ENCODE measurements at regions not wholly inside any gene's neighbourhood (a gene's known extent, or its start where the extent isn't known, plus 50 kb on each side); places are given as distances from the start of the nearest gene placed in this dataset.

DNA sequence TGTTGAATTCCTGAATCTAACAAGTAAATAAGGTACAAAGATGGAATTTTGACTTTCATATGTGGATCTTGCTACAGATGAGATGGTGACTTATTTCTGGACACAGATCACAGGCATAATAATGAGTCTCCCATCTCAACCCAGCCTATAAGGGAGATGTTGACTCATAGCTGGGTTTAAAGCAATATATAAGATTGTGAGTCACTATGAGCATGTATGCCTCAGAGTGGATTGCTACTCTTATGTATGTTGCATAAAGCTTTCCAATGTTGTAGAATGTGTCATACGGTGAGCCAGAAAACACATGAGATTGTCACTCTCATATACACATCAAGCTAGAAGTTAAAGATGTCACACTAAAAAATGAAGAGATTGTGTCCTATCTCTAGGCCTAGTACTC is 884.3 kb upstream of the TSPY4 start:
- no peak overlapping the region for H3K27ac Mint-ChIP-seq

DNA sequence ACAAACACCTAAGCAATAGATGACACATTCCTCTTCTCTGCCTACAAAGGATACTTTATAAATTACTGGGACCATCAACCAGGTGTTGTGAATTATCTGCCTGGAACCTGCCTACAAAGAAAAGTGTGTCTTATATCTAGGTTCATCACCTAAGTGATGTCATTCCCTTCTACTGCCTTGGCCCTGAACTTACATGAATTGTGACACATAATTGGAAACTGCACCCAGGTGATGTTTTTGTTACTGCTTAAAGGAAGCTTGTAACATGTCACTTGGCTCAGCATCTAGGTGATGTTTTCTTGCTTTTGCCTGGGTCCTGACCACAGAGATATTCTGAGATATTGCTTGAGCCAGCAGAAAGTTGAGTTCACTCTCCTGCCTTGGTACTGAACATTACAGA is 870.5 kb upstream of the TSPY4 start:
- CTCF ChIA-PET = no interaction called here
- H3K4me3 Mint-ChIP-seq = no peak overlapping the region
- POLR2A ChIA-PET = no interaction called here
- H3K27me3 Mint-ChIP-seq = no peaks in the 10 kb centered on the region
- no peak overlapping the region for H3K27ac Mint-ChIP-seq
- H3K9me3 Mint-ChIP-seq = no peaks in the 10 kb centered on the region
- no peak for DNase-seq
- H3K36me3 Mint-ChIP-seq (ENCODE audit: low read depth) = no peaks in the 10 kb centered on the region
- H3K4me1 Mint-ChIP-seq = no peaks in the 10 kb centered on the region

More for the DNA sequence above, 884.3 kb upstream of the TSPY4 start:
- Mint-ChIP-seq H3K36me3 (ENCODE audit: low read depth) (no peaks in the 10 kb centered on the region), H3K4me3 (no peak overlapping the region), H3K27me3 (no peaks in the 10 kb centered on the region), H3K9me3 (no peaks in the 10 kb centered on the region), H3K4me1 (no peaks in the 10 kb centered on the region)
- ChIA-PET POLR2A (no interaction called here), CTCF (no interaction called here)
- no peak for DNase-seq

DNA sequence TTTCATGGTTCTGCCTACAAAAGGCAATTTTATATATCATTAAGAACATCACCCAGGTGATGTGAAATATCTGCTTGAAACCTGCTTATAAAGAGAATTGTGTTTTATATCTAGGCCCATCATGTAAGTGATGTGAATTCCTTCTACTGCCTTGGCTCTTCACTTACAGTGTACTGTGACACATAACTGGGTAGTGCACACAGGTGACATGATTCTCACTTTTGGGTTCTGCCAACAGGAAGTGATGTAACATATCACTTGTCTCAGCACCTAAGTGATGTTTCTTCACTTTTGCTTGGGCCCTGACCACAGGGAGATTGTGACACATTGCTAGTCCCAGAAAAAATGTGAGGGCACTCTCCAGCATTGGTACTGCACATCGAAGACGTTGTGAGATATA is 867.0 kb upstream of the TSPY4 start:
- Mint-ChIP-seq H3K4me3 (no peak overlapping the region), H3K27ac (no peak overlapping the region), H3K4me1 (no peaks in the 10 kb centered on the region), H3K9me3 (no peaks in the 10 kb centered on the region), H3K36me3 (ENCODE audit: low read depth) (no peaks in the 10 kb centered on the region), H3K27me3 (no peaks in the 10 kb centered on the region)
- POLR2A ChIA-PET = no interaction called here
- no peak for DNase-seq
- CTCF ChIA-PET = no interaction called here

DNA sequence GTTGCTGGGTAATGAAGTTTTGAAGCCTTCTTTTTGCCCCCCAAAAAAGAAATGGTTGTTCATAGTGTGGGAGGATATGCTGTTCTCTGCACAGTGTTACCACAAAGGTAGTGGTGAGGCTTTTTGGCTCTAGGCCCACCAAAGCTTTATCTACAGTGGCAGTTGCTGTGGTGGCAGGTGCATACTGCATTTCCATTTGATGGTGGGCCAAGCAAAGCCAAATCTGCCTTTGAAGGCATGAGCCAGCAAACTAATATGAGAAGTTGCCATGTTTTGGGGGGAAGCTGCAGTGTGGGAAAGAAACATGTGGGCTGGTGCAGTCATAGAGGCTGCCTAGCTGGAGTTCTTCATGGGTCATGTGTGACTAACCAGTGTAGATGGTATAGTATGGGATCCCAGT is 858.1 kb upstream of the TSPY4 start:
- H3K4me3 Mint-ChIP-seq = no peak overlapping the region
- peaks cover 2% of the 10 kb centered on the region for H3K27me3 Mint-ChIP-seq
- H3K4me1 Mint-ChIP-seq = no peaks in the 10 kb centered on the region
- H3K9me3 Mint-ChIP-seq = no peaks in the 10 kb centered on the region
- no peak overlapping the region for H3K27ac Mint-ChIP-seq
- no peaks in the 10 kb centered on the region for H3K36me3 Mint-ChIP-seq (ENCODE audit: low read depth)
- CTCF ChIA-PET = no interaction called here
- POLR2A ChIA-PET = no interaction called here
- DNase-seq = no peak

DNA sequence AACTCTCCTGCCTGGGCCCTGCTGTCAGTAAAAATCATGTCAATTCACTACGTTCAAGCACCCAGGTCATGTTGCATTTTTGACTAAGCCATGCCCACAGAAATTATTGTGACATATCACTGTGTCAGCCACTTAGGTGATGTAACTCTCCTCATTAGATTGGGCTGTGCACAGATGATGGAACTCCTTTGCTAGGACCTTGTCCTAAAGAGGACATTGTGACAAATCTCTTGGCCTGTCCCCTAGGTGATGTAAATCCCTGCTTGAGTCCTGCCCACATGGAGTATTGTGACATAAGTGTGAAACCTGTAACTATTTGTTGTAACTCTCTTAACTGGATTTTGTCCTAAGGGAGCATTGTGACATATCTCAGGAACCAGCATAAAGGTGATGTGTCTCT is 848.3 kb upstream of the TSPY4 start:
- CTCF ChIA-PET = no interaction called here
- Mint-ChIP-seq H3K4me3 (no peak overlapping the region), H3K27ac (no peak overlapping the region)

DNA sequence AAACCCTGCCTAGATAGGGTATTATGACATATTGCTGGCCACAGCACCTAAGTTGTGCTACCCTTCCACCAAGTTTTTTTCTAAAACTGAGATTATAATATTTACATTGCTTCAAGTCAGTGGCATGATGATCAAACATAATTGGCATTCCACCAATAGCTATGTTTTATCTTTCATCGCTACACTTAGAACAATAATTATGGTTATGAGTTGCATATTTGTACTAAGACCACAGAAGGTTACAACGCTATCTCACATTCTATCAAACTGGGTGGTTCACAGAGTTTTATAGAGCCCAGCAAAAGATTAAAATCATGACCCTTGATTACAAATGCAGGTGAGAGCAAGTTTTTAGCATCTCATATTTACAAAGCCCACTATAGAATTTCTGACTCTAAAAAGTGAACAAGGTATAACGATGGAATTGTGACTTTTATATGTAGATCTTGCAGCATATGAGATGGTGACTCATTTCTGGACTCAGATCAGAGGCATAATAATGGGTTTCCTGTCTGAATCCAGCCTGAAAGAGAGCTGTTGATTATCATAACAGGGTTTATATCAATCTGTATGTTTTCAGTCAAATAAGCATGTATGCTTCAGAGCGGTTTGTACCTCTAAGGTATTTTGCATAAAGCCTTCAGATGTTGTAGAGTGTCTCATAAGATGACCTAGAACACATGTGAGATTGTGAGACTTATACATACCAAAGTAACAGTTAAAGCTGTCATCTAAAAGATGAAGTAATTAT is 847.2 kb upstream of the TSPY4 start:
- CTCF ChIA-PET = no interaction called here
- Mint-ChIP-seq H3K4me3 (no peak overlapping the region), H3K4me1 (peaks cover 8% of the 10 kb centered on the region), H3K27me3 (no peaks in the 10 kb centered on the region), H3K27ac (no peak overlapping the region), H3K36me3 (ENCODE audit: low read depth) (no peaks in the 10 kb centered on the region), H3K9me3 (peaks cover 2% of the 10 kb centered on the region)
- POLR2A ChIA-PET = no interaction called here
- no peak for DNase-seq

More for the DNA sequence above, 848.3 kb upstream of the TSPY4 start:
- POLR2A ChIA-PET = no interaction called here
- H3K36me3 Mint-ChIP-seq (ENCODE audit: low read depth) = no peaks in the 10 kb centered on the region
- DNase-seq = no peak
- peaks cover 8% of the 10 kb centered on the region for H3K4me1 Mint-ChIP-seq
- H3K27me3 Mint-ChIP-seq = no peaks in the 10 kb centered on the region
- H3K9me3 Mint-ChIP-seq = peaks cover 2% of the 10 kb centered on the region

DNA sequence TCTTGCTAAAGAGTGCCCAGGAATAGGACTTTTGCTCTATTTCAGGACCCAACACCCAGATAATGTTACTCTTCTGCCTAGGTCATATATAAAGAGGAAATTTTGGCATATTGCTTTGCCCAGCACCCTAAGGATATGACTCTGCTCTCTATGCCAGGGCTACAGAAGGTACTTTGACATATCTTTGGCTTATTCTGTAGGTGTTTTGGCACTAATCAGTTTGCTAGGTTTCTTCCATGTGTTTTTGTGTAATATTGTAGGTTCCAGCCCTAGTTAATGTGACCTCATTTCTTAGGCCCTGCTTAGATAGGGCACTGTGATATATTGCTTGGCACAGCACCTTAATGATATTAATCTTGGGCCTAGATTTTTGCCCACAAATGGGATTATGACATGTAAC is 842.9 kb upstream of the TSPY4 start:
- Mint-ChIP-seq H3K4me3 (no peak overlapping the region), H3K27ac (no peak overlapping the region), H3K4me1 (peaks cover 8% of the 10 kb centered on the region), H3K27me3 (no peaks in the 10 kb centered on the region), H3K36me3 (ENCODE audit: low read depth) (no peaks in the 10 kb centered on the region), H3K9me3 (no peaks in the 10 kb centered on the region)
- ChIA-PET CTCF (no interaction called here), POLR2A (no interaction called here)
- DNase-seq = no peak

DNA sequence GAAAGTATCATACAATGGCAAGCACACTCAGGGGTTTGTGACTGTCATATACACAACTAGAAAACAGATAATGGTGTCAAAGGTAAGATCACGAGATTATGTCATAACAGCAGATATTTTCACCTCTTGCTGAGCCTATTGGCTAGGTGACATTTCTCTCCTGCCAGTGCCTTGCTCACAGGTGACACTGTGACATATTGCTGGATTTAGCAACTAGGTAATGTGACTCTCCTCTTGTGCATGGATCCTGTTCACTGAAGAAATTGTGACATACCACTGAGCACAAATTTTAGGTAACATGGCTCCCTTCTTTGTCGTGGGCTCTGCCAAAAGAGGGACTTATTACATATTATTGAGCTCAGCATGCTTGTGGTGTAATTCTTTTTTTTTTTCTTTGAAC is 842.0 kb upstream of the TSPY4 start:
- ChIA-PET CTCF (no interaction called here), POLR2A (no interaction called here)
- Mint-ChIP-seq H3K4me1 (peaks cover 1% of the 10 kb centered on the region), H3K27ac (no peak overlapping the region), H3K36me3 (ENCODE audit: low read depth) (no peaks in the 10 kb centered on the region), H3K27me3 (no peaks in the 10 kb centered on the region), H3K9me3 (no peaks in the 10 kb centered on the region), H3K4me3 (no peak overlapping the region)
- DNase-seq = no peak

DNA sequence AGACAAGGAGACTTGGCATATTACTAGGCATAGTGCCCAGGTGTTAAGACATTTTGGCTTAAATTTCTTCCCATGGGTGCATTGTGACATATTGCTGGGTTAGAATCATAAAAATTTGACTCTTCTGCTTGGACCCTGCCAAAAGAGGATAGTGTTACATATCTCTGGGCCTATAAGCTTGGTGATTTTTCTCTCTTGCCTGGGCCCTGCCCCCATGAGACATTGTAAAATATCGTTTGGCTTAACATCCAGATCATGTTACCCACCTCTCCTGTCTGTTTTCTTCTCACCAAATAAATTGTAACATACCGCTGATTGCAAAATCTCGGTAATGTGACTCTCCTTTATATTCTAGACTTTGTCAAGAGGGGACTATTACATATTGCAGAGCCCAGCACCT is 836.4 kb upstream of the TSPY4 start:
- H3K36me3 Mint-ChIP-seq (ENCODE audit: low read depth) = no peaks in the 10 kb centered on the region
- no peaks in the 10 kb centered on the region for H3K9me3 Mint-ChIP-seq
- no peak for DNase-seq
- H3K27ac Mint-ChIP-seq = no peak overlapping the region
- H3K4me1 Mint-ChIP-seq = no peaks in the 10 kb centered on the region
- no peak overlapping the region for H3K4me3 Mint-ChIP-seq
- H3K27me3 Mint-ChIP-seq = no peaks in the 10 kb centered on the region
- ChIA-PET CTCF (no interaction called here), POLR2A (no interaction called here)

DNA sequence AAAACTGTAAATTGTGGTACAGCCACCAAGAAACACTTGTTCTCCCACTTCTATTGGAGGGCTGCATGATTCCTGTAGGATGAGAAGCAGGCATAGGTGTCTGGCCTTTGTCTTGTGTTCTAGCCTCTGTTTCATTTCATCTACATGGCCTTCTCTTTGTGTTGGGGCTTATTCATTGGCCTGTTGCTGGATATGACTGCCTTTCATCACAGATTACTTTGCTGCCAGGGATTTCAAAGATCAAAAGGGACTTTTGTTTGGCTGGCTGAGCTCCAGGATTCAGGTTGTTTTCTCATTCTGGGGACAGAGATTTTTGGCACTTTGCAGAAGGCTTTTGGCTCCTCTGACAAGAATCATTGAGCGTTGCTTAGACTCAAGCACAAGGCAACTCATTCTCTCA is 803.8 kb upstream of the TSPY4 start:
- no peaks in the 10 kb centered on the region for H3K36me3 Mint-ChIP-seq (ENCODE audit: low read depth)
- H3K4me3 Mint-ChIP-seq = no peak overlapping the region
- H3K4me1 Mint-ChIP-seq = no peaks in the 10 kb centered on the region
- CTCF ChIA-PET = no interaction called here
- no peaks in the 10 kb centered on the region for H3K27me3 Mint-ChIP-seq
- POLR2A ChIA-PET = no interaction called here
- H3K9me3 Mint-ChIP-seq = no peaks in the 10 kb centered on the region
- no peak for DNase-seq
- H3K27ac Mint-ChIP-seq = no peak overlapping the region

DNA sequence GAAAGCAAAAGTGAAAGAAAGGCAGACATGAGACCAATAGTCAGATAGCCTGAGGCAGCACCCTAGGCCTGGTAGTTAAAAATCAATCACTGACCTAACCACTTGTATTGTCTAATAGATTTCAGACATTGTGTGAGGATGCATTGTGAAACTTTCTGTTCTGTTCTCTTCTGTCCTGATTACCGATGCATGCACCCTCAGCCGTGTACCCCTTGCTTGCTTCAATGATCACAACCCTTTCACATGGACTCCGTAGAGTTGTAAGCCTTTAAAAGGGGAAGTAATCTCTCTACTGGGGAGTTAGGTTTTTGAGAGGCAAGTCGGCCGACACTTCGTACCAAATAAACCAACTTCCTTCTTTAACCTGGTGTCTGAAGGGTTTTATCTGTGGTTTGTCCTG is 801.6 kb upstream of the TSPY4 start:
- Mint-ChIP-seq H3K27ac (no peak overlapping the region), H3K4me3 (no peak overlapping the region), H3K4me1 (no peaks in the 10 kb centered on the region), H3K36me3 (ENCODE audit: low read depth) (no peaks in the 10 kb centered on the region), H3K27me3 (no peaks in the 10 kb centered on the region), H3K9me3 (no peaks in the 10 kb centered on the region)
- ChIA-PET POLR2A (no interaction called here), CTCF (no interaction called here)
- DNase-seq = no peak

DNA sequence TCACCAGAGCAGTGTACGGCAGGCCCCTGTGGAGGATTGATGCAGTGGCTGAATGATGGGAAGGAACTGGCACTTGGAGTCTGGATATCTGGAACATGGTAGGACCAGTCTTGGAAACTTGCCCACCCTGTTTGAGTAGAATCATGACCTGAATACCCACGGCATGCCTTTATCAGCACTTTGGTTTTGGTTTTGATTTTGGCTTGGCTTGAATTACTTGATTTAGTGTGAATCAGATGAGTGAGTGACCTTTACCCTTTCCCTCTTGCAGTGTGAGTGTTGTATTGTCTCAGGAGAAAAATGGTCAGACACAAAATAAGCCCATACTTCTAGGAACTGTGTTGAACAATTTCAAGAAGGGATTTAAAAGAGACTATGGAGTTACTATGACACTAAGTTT is 801.0 kb upstream of the TSPY4 start:
- Mint-ChIP-seq H3K4me3 (no peak overlapping the region), H3K9me3 (no peaks in the 10 kb centered on the region), H3K4me1 (no peaks in the 10 kb centered on the region), H3K27me3 (no peaks in the 10 kb centered on the region), H3K27ac (no peak overlapping the region), H3K36me3 (ENCODE audit: low read depth) (no peaks in the 10 kb centered on the region)
- no peak for DNase-seq
- ChIA-PET CTCF (no interaction called here), POLR2A (no interaction called here)

DNA sequence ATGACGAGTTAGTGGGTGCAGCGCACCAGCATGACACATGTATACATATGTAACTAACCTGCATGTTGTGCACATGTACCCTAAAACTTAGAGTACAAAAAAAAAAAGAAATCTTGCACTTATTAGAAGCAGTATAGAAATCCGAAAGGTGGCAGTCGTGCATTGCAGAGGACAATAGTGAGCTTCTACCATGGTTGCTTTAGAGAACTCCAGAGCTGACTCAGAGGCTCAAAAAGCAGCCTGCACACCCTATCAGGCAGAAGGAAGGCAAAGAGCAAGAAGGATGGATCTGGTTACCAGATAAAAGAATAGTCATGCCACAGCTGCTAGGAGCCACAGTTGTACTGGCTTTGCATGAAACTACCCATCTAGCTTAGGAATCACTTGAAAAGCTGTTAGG is 796.0 kb upstream of the TSPY4 start:
- Mint-ChIP-seq H3K27ac (no peak overlapping the region), H3K4me3 (no peak overlapping the region), H3K9me3 (no peaks in the 10 kb centered on the region), H3K27me3 (no peaks in the 10 kb centered on the region), H3K36me3 (ENCODE audit: low read depth) (no peaks in the 10 kb centered on the region), H3K4me1 (no peaks in the 10 kb centered on the region)
- ChIA-PET CTCF (no interaction called here), POLR2A (no interaction called here)
- DNase-seq = no peak

DNA sequence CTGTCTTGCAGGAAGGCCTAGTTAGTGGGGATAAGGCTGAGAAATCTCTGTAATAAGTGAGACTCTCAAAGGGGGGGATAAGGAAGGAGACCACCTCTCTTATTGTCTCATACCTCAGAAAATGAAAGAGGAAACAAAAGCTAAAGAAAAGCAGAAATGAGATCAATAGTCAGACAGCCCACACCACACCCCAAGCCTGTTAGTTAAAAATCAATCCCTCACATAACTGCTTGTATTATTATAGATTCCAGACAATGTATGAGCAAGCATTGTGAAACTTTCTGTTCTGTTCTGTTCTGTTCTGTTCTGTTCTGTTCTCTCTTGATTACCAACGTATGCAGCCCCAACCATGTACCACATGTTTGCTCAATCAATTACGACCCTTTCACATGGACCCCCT is 792.5 kb upstream of the TSPY4 start:
- H3K27me3 Mint-ChIP-seq = no peaks in the 10 kb centered on the region
- POLR2A ChIA-PET = no interaction called here
- no peak overlapping the region for H3K4me3 Mint-ChIP-seq

DNA sequence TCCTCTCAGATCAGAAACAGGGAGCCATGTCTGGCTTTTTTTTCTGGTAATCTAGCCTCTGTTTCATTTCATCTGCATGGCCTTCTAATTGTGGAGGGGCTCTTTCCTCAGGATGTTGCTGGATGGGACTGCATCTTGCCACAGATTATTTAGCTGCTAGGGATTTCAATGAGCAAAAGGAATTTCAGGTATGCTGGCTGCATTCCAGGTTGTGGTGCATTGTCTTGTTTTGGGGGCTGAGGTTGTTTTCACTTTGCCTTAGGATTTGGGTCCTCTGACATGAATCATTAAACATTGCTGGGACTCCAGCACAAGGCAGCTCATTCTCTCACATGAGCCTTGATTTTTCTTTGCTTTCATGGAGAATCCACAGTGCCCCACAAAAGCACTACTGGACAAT is 789.3 kb upstream of the TSPY4 start:
- ChIA-PET POLR2A (no interaction called here), CTCF (no interaction called here)
- Mint-ChIP-seq H3K27ac (no peak overlapping the region), H3K4me1 (no peaks in the 10 kb centered on the region), H3K27me3 (no peaks in the 10 kb centered on the region), H3K4me3 (no peak overlapping the region), H3K9me3 (no peaks in the 10 kb centered on the region), H3K36me3 (ENCODE audit: low read depth) (no peaks in the 10 kb centered on the region)
- no peak for DNase-seq

More for the DNA sequence above, 792.5 kb upstream of the TSPY4 start:
- CTCF ChIA-PET = no interaction called here
- Mint-ChIP-seq H3K4me1 (no peaks in the 10 kb centered on the region), H3K27ac (no peak overlapping the region), H3K36me3 (ENCODE audit: low read depth) (no peaks in the 10 kb centered on the region), H3K9me3 (no peaks in the 10 kb centered on the region)
- DNase-seq = no peak

Data from activated CD4-positive, alpha-beta memory T cell treated with anti-CD3 and anti-CD28 coated beads, Interleukin-2, amount 10 ng/mL, durations not matched to agents 7 days and 5 days (primary cell).